Gastrocnemius medialis (tissue), 4 donors: ENCODE measurements at regions not wholly inside any gene's neighbourhood (a gene's known extent, or its start where the extent isn't known, plus 50 kb on each side); places are given as distances from the start of the nearest gene placed in this dataset.
"Not testable (repeated sequence)": the region's sequence is repeated elsewhere in the genome, so short reads cannot be mapped to it uniquely, and the experiment has no call there.

Source experiments
- ATAC-seq, 2 donors: fragments of 150-250 bp; one replicate each; pipeline ENCODE4 v1.9.1; 2016
- DNase-seq, 2 donors: peaks; one replicate each; pipeline ENCODE4 v3.0.0-alpha.2; 2019
- H3K27ac ChIP-seq, 4 donors: fragments of 200-600 bp; sonication (generic); 1 replicate in 1 of 4; 2 replicates in 3 of 4; pipeline ENCODE4 v1.5.1; 2016 to 2018; ENCODE audit warnings: mild to moderate bottlenecking in 2 of 4, moderate library complexity in 1 of 4
- H3K27me3 ChIP-seq, 3 donors: fragments of 200-600 bp; sonication (generic) in 2 of 3; 1 replicate in 1 of 3; 2 replicates in 2 of 3; pipeline versions ENCODE4 v1.5.1 to v1.6.0; 2016 to 2019; ENCODE audit warnings: mild to moderate bottlenecking in 1 of 3, moderate library complexity in 1 of 3
- H3K36me3 ChIP-seq, 2 donors: fragments of 200-600 bp; sonication (generic) in 1 of 2; one replicate each; pipeline ENCODE4 v1.5.1; 2017 to 2018
- H3K4me1 ChIP-seq, 2 donors: fragments of 200-600 bp; sonication (generic) in 1 of 2; one replicate each; pipeline ENCODE4 v1.5.1; 2016 to 2017; ENCODE audit warnings: mild to moderate bottlenecking in 2 of 2
- H3K4me3 ChIP-seq, 4 donors: fragments of 200-600 bp; sonication (generic) in 3 of 4; 1 replicate in 1 of 4; 2 replicates in 3 of 4; pipeline ENCODE4 v1.5.1; 2016 to 2019; ENCODE audit warnings: mild to moderate bottlenecking in 2 of 4
- H3K9me3 ChIP-seq, 3 donors: fragments of 200-600 bp; sonication (generic) in 2 of 3; 1 replicate in 1 of 3; 2 replicates in 2 of 3; pipeline ENCODE4 v1.5.1; 2016 to 2019
- CTCF ChIP-seq, 5 experiments: fragments of 450-650 bp in 3 of 5; fragments of 200-600 bp in 2 of 5; sonication (generic) in 2 of 5; IDR thresholded peaks in 4 of 5; conservative IDR thresholded peaks in 1 of 5; 1 replicate in 4 of 5; 2 replicates in 1 of 5; pipeline ENCODE4 v1.5.1; 2016 to 2019; ENCODE audit warnings: antibody characterized with exemption in 5 of 5, mild to moderate bottlenecking in 3 of 5, moderate library complexity in 3 of 5
- POLR2A ChIP-seq, 2 donors: fragments of 450-650 bp; IDR thresholded peaks; one replicate each; pipeline ENCODE4 v1.6.1; 2017; ENCODE audit warnings: antibody characterized with exemption in 2 of 2, mild to moderate bottlenecking in 2 of 2, moderate library complexity in 2 of 2
- in situ Hi-C, 4 donors: fragments of 200-750 bp; cut with MboI; loops; one replicate each; pipeline versions ENCODE4 v1.15.0 to v1.8.0; 2017; ENCODE audit warnings: low sequenced_read_pairs in 4 of 4
- intact Hi-C: fragments of 100-400 bp; cut with DNase I; formaldehyde crosslinking; loops from one replicate; pipeline ENCODE4 v1.15.1; 2023; ENCODE audit warnings: low total_unique reads

- TF ChIP-seq CTCF (IDR thresholded peaks at IDR 0.05 in 4 of 5, conservative IDR thresholded peaks at IDR 0.05 in 1 of 5) = no peak
- TF ChIP-seq POLR2A (IDR thresholded peaks at IDR 0.05) = no peak
- Histone ChIP-seq H3K9me3 (no peaks in the 10 kb centered on the region), H3K27me3 (no peaks in the 10 kb centered on the region), H3K27ac (peak overlapping the region in 2 of 4 donors; percentile 22 to 80), H3K36me3 (no peaks in the 10 kb centered on the region), H3K4me3 (no peak overlapping the region), H3K4me1 (peaks cover 11 to 13% of the 10 kb centered on the region in 2 donors)
- ATAC-seq = no peak
- in situ Hi-C loops = no loop called here
- DNase-seq = no peak
- intact Hi-C loops = no loop called here
Observed at GRCh38 chr1:182227864-182228547, 163.6 kb downstream of the GLUL start.

- no peak overlapping the region for H3K27ac ChIP-seq
- ATAC-seq = no peak
- H3K9me3 ChIP-seq = peaks cover 0 to 3% (median 0%) of the 10 kb centered on the region in 3 donors
- intact Hi-C loops (no loop called here), in situ Hi-C loops (no loop called here)
- no peaks in the 10 kb centered on the region for H3K36me3 ChIP-seq
- no peak overlapping the region for H3K4me3 ChIP-seq
- TF ChIP-seq CTCF (IDR thresholded peaks at IDR 0.05 in 4 of 5, conservative IDR thresholded peaks at IDR 0.05 in 1 of 5) (no peak), POLR2A (IDR thresholded peaks at IDR 0.05) (no peak)
- no peaks in the 10 kb centered on the region for H3K27me3 ChIP-seq
- peaks cover 11 to 13% of the 10 kb centered on the region in 2 donors for H3K4me1 ChIP-seq
- no peak for DNase-seq
Observed at GRCh38 chr1:182226618-182227017, 165.0 kb downstream of the GLUL start.

GRCh38 chr1:182225755-182226154, 164.2 kb upstream of the ZNF648 start:
- H3K27me3 ChIP-seq, in situ Hi-C loops, H3K27ac ChIP-seq, H3K36me3 ChIP-seq, intact Hi-C loops, ATAC-seq, H3K4me3 ChIP-seq, DNase-seq, H3K9me3 ChIP-seq: not testable (repeated sequence)
- peaks cover 11 to 13% of the 10 kb centered on the region in 2 donors for H3K4me1 ChIP-seq

GRCh38 chr1:182221990-182222389, 160.5 kb upstream of the ZNF648 start:
- intact Hi-C loops, in situ Hi-C loops: not testable (repeated sequence)

DNA sequence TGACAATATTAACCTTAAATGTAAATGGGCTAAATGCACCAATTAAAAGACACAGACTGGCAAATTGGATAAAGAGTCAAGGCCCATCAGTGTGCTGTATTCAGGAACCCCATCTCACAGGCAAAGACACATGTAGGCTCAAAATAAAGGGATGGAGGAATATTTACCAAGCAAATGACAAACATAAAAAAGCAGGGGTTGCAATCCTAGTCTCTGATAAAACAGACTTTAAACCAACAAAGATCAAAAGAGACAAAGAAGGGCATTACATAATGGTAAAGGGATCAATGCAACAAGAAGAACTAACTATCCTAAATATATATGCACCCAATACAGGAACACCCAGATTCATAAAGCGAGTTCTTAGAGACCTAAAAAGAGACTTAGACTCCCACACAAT, 159.9 kb upstream of the ZNF648 start:
- in situ Hi-C loops, H3K4me3 ChIP-seq, H3K27me3 ChIP-seq, H3K36me3 ChIP-seq, H3K4me1 ChIP-seq, DNase-seq, H3K27ac ChIP-seq, intact Hi-C loops, ATAC-seq, H3K9me3 ChIP-seq: not testable (repeated sequence)

More at GRCh38 chr1:182221990-182222389, 160.5 kb upstream of the ZNF648 start:
- DNase-seq, H3K4me3 ChIP-seq, H3K27me3 ChIP-seq, H3K4me1 ChIP-seq, H3K9me3 ChIP-seq, H3K27ac ChIP-seq, H3K36me3 ChIP-seq, ATAC-seq: not testable (repeated sequence)

DNA sequence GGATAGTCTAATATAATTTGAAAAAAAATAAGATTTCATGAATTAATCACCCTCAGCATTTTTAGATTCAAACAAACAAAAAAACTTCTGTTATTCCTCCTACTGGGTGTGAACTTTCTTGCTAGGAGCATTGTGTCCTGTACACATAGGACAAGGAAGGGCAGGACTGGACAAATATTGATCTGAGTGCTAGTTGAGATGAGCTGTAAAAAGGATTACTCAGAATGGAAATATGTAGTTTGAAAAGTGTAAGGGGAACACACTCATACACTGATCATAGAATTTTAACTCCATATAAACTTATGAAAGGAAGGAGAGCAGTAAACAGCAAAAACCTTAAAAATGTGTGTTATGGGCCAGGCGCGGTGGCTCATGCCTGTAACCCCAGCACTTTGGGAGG, 156.5 kb upstream of the ZNF648 start:
- H3K4me3 ChIP-seq = no peak overlapping the region
- TF ChIP-seq POLR2A (IDR thresholded peaks at IDR 0.05) = no peak
- in situ Hi-C loops (no loop called here), intact Hi-C loops (no loop called here)
- DNase-seq (no peak), ATAC-seq (no peak)
- H3K9me3 ChIP-seq = peaks cover 0 to 3% (median 0%) of the 10 kb centered on the region in 3 donors
- H3K4me1 ChIP-seq = no peaks in the 10 kb centered on the region
- H3K36me3 ChIP-seq = no peaks in the 10 kb centered on the region
- H3K27me3 ChIP-seq = no peaks in the 10 kb centered on the region
- H3K27ac ChIP-seq = no peak overlapping the region

GRCh38 chr1:182217071-182217470, 155.6 kb upstream of the ZNF648 start:
- intact Hi-C loops = no loop called here
- ATAC-seq = no peak

More at GRCh38 chr1:182217071-182217470, 155.6 kb upstream of the ZNF648 start:
- no peak for TF ChIP-seq CTCF (IDR thresholded peaks at IDR 0.05 in 4 of 5, conservative IDR thresholded peaks at IDR 0.05 in 1 of 5)
- no peak for TF ChIP-seq POLR2A (IDR thresholded peaks at IDR 0.05)
- no peak for DNase-seq
- Histone ChIP-seq H3K9me3 (peaks cover 0 to 3% (median 0%) of the 10 kb centered on the region in 3 donors), H3K4me3 (no peak overlapping the region), H3K27me3 (no peaks in the 10 kb centered on the region), H3K27ac (no peak overlapping the region), H3K36me3 (no peaks in the 10 kb centered on the region), H3K4me1 (no peaks in the 10 kb centered on the region)
- in situ Hi-C loops = no loop called here
